Mesendoderm (in vitro differentiated cells): ENCODE measurements at regions not wholly inside any gene's neighbourhood (a gene's known extent, or its start where the extent isn't known, plus 50 kb on each side); places are given as distances from the start of the nearest gene placed in this dataset.
A peak's percentile ranks its signal among the peaks of the same experiment; 100 is the strongest.

Source experiments
- DNase-seq: peaks from one replicate; pipeline ENCODE4 v3.0.0; 2013
- H2AK5ac ChIP-seq: 2 replicates; pipeline ENCODE4 v1.6.1; 2013; ENCODE audit warnings: low read length, inconsistent platforms
- H2BK120ac ChIP-seq: 2 replicates; pipeline ENCODE4 v1.6.1; 2013; ENCODE audit warnings: low read depth, mild to moderate bottlenecking, low read length, moderate library complexity, mixed read lengths
- H2BK15ac ChIP-seq: replicated peaks from 2 replicates; pipeline ENCODE4 v1.6.1; 2013; ENCODE audit warnings: low read depth, mild to moderate bottlenecking, moderate library complexity
- H2BK5ac ChIP-seq: 2 replicates; pipeline ENCODE4 v1.6.1; 2013; ENCODE audit warnings: low read length, inconsistent platforms
- H3K18ac ChIP-seq: 2 replicates; pipeline ENCODE4 v1.6.1; 2013; ENCODE audit warnings: mild to moderate bottlenecking, low read length, mixed read lengths
- H3K23ac ChIP-seq: one replicate; pipeline ENCODE4 v1.6.1; 2013; ENCODE audit warnings: low read length
- H3K27ac ChIP-seq: 2 replicates; pipeline ENCODE4 v1.5.1; 2013; ENCODE audit warnings: low read depth, mild to moderate bottlenecking, inconsistent platforms, low read length, moderate library complexity
- H3K27me3 ChIP-seq: 2 replicates; pipeline ENCODE4 v1.6.1; 2013; ENCODE audit warnings: low read length, control low read depth, mild to moderate bottlenecking, inconsistent platforms; ENCODE audit not compliant: insufficient read depth, poor library complexity
- H3K36me3 ChIP-seq: 2 replicates; pipeline ENCODE4 v1.6.1; 2013; ENCODE audit warnings: low read length, inconsistent platforms; ENCODE audit not compliant: control insufficient read depth, insufficient read depth
- H3K4ac ChIP-seq: one replicate; pipeline ENCODE4 v1.6.1; 2013; ENCODE audit warnings: low read depth, mild to moderate bottlenecking, low read length, moderate library complexity
- H3K4me1 ChIP-seq: 2 replicates; pipeline ENCODE4 v1.6.1; 2013; ENCODE audit warnings: low read depth, low read length, inconsistent platforms; ENCODE audit not compliant: control insufficient read depth
- H3K4me2 ChIP-seq: 2 replicates; pipeline ENCODE4 v1.6.1; 2013; ENCODE audit warnings: low read length
- H3K4me3 ChIP-seq: 2 replicates; pipeline ENCODE4 v1.5.1; 2013; ENCODE audit warnings: mild to moderate bottlenecking, low read length
- H3K56ac ChIP-seq: one replicate; pipeline ENCODE4 v1.6.1; 2013; ENCODE audit warnings: low read length
- H3K79me1 ChIP-seq: 2 replicates; pipeline ENCODE4 v1.6.1; 2013; ENCODE audit warnings: low read length, inconsistent platforms
- H3K79me2 ChIP-seq: 2 replicates; pipeline ENCODE4 v1.6.1; 2013; ENCODE audit warnings: mild to moderate bottlenecking, low read length; ENCODE audit not compliant: control insufficient read depth, insufficient read depth
- H3K9ac ChIP-seq: 2 replicates; pipeline ENCODE4 v1.6.1; 2013; ENCODE audit warnings: low read length, inconsistent platforms
- H4K5ac ChIP-seq: one replicate; pipeline ENCODE4 v1.6.1; 2013; ENCODE audit warnings: low read length
- H4K8ac ChIP-seq: one replicate; pipeline ENCODE4 v1.6.1; 2013; ENCODE audit warnings: low read depth, mild to moderate bottlenecking, control low read depth, low read length, moderate library complexity
- WGBS: extraction: QIAGEN DNeasy Blood & Tissue Kit; methylation state at CpG from one replicate; pipeline ENCODE4 v1.1.7; 2013; ENCODE audit warnings: low lambda C conversion rate, missing lambda C conversion rate; ENCODE audit not compliant: insufficient coverage; ENCODE audit errors: extremely low coverage; 5-methylcytosine and 5-hydroxymethylcytosine counted together

DNA sequence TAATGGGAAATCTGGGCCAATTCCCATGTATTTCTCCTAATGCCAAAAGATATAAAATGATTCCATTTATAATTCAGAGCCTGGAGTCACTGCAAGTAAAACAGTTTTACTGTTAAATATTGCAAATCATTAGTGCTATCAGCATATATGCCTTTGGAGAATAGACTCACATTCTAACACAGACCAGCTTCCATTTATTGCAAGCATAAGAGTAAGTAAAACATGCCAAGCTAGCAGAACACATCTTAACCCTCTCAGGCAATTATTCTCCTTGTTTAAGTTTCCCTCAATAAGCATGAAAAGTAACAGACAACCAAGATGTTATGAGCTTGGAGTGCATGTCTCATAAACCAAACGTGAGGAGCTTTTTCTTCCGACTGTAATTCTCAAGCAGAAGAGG is 173.9 kb upstream of the GRIP1 start:
- Histone ChIP-seq H3K9ac (no peak overlapping the region), H4K8ac (no peak overlapping the region), H3K18ac (no peak overlapping the region), H3K4me1 (no peaks in the 10 kb centered on the region), H3K27me3 (no peaks in the 10 kb centered on the region), H2AK5ac (no peak overlapping the region), H2BK120ac (no peak overlapping the region), H3K4me3 (no peak overlapping the region), H3K27ac (no peak overlapping the region), H3K79me1 (no peaks in the 10 kb centered on the region), H3K79me2 (no peaks in the 10 kb centered on the region), H3K56ac (no peak overlapping the region), H2BK15ac (no peak overlapping the region), H3K4ac (no peak overlapping the region), H3K23ac (no peak overlapping the region), H2BK5ac (no peak overlapping the region), H4K5ac (no peak overlapping the region), H3K4me2 (no peak overlapping the region), H3K36me3 (no peaks in the 10 kb centered on the region)
- no peak for DNase-seq
- WGBS = no CpG with 5 or more reads among the region's 2 CpGs

DNA sequence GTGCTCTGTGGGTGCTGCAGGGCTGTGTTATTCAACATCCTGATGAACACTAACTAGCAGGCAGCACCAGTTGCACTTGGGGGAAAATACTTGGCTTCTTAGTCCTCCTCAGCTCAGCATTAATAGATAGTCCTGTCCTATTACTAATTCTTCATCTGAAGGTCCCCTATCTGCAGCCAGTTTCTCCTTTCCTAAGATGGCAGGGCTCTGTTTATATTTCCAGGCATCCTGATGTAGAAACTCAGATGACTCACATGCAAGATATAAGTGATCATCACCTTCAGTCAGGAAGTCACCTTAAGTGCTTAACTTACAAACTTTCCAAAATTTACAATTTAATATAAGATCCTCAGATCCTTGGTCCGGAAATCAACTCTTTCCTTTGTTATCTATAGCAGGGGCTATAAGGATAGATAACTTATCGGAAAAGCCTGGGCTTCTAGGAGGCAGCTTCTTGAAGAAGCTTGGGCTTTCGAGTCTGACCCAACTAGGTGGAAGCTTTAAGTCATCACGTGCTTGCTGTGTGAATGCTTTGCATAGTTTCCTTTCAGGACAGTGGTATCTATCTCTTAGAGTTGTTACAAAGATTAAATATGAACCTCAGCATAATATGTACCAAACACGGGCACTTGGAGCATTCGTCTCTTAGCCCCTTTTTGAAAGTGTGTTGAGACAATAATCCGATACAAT is 181.0 kb upstream of the GRIP1 start:
- Histone ChIP-seq H3K9ac (no peak overlapping the region), H2BK120ac (no peak overlapping the region), H3K36me3 (no peaks in the 10 kb centered on the region), H3K4ac (no peak overlapping the region), H2BK5ac (no peak overlapping the region), H3K56ac (no peak overlapping the region), H2AK5ac (no peak overlapping the region), H3K4me2 (no peak overlapping the region), H3K79me1 (no peaks in the 10 kb centered on the region), H3K4me1 (no peaks in the 10 kb centered on the region), H3K27me3 (no peaks in the 10 kb centered on the region), H3K23ac (no peak overlapping the region), H4K8ac (no peak overlapping the region), H3K79me2 (no peaks in the 10 kb centered on the region), H4K5ac (no peak overlapping the region), H3K4me3 (no peak overlapping the region), H2BK15ac (no peak overlapping the region), H3K18ac (no peak overlapping the region), H3K27ac (no peak overlapping the region)
- DNase-seq = peak; percentile 51
- WGBS = no CpG with 5 or more reads among the region's 7 CpGs

DNA sequence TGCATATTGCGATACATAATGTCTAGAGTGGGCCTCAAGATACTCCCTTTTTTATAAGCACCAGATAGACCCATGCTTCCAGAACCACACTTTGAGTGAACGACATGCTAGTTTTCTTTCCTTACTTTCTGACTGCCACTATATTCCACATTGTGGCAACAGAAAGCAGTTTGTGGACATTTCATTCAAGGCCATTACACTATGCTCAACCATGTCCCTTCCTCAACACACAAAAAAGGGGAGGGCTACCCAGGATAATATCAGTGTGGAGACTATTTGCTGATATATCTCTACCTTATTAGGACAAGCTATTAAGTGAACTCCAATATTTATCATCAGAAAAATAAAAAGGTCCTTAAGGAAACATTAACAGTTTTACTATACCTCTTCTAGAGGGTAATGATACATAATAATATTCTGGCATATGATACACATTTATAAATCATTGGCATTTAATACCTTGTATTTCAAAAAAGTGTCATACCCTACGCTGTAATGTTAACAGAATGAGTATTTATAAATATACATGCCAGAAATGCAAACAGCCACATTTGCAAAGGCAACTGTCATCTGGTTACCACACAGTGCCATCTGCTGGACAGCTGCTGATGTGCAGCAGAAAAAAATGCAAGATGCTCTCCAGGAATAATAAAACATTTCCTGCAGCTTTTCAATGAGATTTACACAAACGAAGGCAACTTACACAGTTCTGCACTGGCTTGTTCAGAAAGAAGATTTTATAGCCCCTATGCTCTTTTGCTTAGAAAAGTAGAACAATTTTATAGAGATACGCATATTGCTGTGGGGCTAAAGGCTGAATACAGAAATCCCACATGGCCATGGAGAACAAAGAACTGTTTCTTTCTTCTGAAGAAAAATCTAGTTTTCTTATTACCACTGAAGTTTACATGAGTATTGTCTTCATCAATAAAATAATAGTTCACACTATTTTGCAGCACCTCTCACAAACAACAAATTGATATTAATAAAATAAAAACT is 182.2 kb upstream of the GRIP1 start:
- H3K9ac ChIP-seq = no peak overlapping the region
- no peak overlapping the region for H3K4me2 ChIP-seq
- no CpG with 5 or more reads among the region's 5 CpGs for WGBS

DNA sequence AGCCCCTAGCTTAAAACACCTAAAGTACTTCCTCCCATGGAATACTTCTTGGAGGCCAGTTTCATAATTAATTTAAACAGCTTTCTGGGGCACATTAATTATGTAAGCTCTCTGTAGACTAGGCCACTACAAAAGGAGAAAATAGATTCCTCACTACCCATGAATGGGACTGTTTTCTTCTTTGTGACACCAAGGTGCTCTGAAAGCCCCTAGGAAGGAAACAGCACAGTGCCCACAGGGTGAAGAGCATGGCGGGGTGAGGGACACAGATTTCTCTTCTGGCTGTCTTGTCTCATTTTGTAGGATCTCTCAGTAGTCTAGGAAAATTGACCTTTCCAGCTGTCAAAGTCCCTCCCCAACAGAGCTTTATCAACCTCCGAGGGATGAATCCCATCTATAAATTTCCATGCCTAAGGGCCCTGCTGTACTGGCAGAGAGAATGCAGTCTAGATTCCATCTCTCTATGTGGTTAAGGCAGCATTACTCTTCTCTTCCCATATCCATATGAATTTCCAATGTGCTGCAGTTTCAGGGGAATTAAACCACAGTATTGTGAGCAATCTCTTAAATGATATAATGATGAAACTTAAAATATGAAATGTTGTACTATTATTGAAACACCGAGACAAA is 183.6 kb upstream of the GRIP1 start:
- H3K4me1 ChIP-seq = no peaks in the 10 kb centered on the region
- no peak overlapping the region for H3K9ac ChIP-seq
- no peak overlapping the region for H4K5ac ChIP-seq
- no peak overlapping the region for H4K8ac ChIP-seq
- H3K27me3 ChIP-seq = no peaks in the 10 kb centered on the region
- H3K79me2 ChIP-seq = no peaks in the 10 kb centered on the region
- H2BK120ac ChIP-seq = no peak overlapping the region
- no peak overlapping the region for H2AK5ac ChIP-seq
- H3K4me3 ChIP-seq = no peak overlapping the region
- DNase-seq = no peak
- no peak overlapping the region for H3K4me2 ChIP-seq
- H3K4ac ChIP-seq = no peak overlapping the region
- no peak overlapping the region for H2BK5ac ChIP-seq
- no peak overlapping the region for H2BK15ac ChIP-seq
- no peak overlapping the region for H3K18ac ChIP-seq
- H3K27ac ChIP-seq = no peak overlapping the region
- no peaks in the 10 kb centered on the region for H3K79me1 ChIP-seq
- H3K36me3 ChIP-seq = no peaks in the 10 kb centered on the region
- no CpG with 5 or more reads among the region's 3 CpGs for WGBS
- H3K56ac ChIP-seq = no peak overlapping the region
- H3K23ac ChIP-seq = no peak overlapping the region

More for the DNA sequence above, 182.2 kb upstream of the GRIP1 start:
- Histone ChIP-seq H2BK120ac (no peak overlapping the region), H2BK15ac (no peak overlapping the region), H3K4ac (no peak overlapping the region), H3K23ac (no peak overlapping the region), H3K36me3 (no peaks in the 10 kb centered on the region), H3K18ac (no peak overlapping the region), H3K4me3 (no peak overlapping the region), H2BK5ac (no peak overlapping the region), H3K27me3 (no peaks in the 10 kb centered on the region), H4K8ac (no peak overlapping the region), H3K79me1 (no peaks in the 10 kb centered on the region), H4K5ac (no peak overlapping the region), H3K4me1 (no peaks in the 10 kb centered on the region), H2AK5ac (no peak overlapping the region), H3K27ac (no peak overlapping the region), H3K79me2 (no peaks in the 10 kb centered on the region), H3K56ac (no peak overlapping the region)
- DNase-seq = peak; percentile 46

DNA sequence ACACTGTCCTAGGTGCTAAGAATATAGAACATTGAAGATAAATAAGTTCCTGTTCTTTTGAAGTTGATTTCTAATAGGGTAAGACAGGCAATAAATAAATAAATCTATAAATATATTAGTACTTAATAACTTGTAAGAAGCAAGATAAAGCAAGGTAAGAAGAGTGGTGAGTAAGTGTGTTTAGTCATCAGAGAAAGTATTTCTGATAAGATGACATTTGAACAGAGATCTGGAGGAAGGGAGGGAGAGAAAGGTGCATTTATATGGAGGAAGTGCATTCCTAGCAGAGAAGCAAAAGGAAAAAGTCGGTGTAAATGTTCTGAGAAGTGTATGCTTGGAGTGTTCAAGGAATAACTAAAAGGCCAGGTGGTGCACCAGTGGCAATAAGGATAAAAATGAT is 184.4 kb upstream of the GRIP1 start:
- DNase-seq = no peak
- Histone ChIP-seq H4K8ac (no peak overlapping the region), H2BK15ac (no peak overlapping the region), H3K4me3 (no peak overlapping the region), H3K4me2 (no peak overlapping the region), H3K27ac (no peak overlapping the region), H3K23ac (no peak overlapping the region), H3K79me2 (no peaks in the 10 kb centered on the region), H3K18ac (no peak overlapping the region), H3K9ac (no peak overlapping the region), H3K56ac (no peak overlapping the region), H3K36me3 (no peaks in the 10 kb centered on the region), H3K4ac (no peak overlapping the region), H4K5ac (no peak overlapping the region), H2BK120ac (no peak overlapping the region), H3K79me1 (no peaks in the 10 kb centered on the region), H2BK5ac (no peak overlapping the region), H3K27me3 (no peaks in the 10 kb centered on the region), H2AK5ac (no peak overlapping the region), H3K4me1 (no peaks in the 10 kb centered on the region)
- no CpG with 5 or more reads among the region's 1 CpG for WGBS
